GM12864 (cell line): ENCODE measurements at regions not wholly inside any gene's neighbourhood (a gene's known extent, or its start where the extent isn't known, plus 50 kb on each side); places are given as distances from the start of the nearest gene placed in this dataset.

Source experiments
- DNase-seq: peaks from one replicate; pipeline ENCODE4 v3.0.0-alpha.2; 2011; ENCODE audit warnings: low read depth
- H3K4me3 ChIP-seq: 2 replicates; pipeline ENCODE4 v1.5.1; 2011; ENCODE audit warnings: mild to moderate bottlenecking, low read depth, low read length, control low read depth
- CTCF ChIP-seq: IDR thresholded peaks from 2 replicates; pipeline ENCODE4 v1.5.1; 2011; ENCODE audit warnings: low read depth, mild to moderate bottlenecking, moderate library complexity, low read length, control low read depth, inconsistent platforms; ENCODE audit errors: missing control alignments

GRCh38 chr2:149666809-149667320, 79.3 kb upstream of the MMADHC start:
- no peak for TF ChIP-seq CTCF
- no peak overlapping the region for H3K4me3 ChIP-seq
- DNase-seq, result no peak

- H3K4me3 ChIP-seq, result no peak overlapping the region
- no peak for TF ChIP-seq CTCF
- no peak for DNase-seq
Measured at GRCh38 chr2:149664896-149665295, 77.3 kb upstream of the MMADHC start.

- no peak for DNase-seq
- H3K4me3 ChIP-seq, result no peak overlapping the region
- no peak for TF ChIP-seq CTCF
Measured at GRCh38 chr2:149662556-149662955, 75.0 kb upstream of the MMADHC start.

GRCh38 chr2:149661844-149662243, 74.3 kb upstream of the MMADHC start:
- H3K4me3 ChIP-seq, result no peak overlapping the region
- DNase-seq, result no peak
- TF ChIP-seq CTCF, result no peak

GRCh38 chr2:149658553-149658952, 71.0 kb upstream of the MMADHC start:
- H3K4me3 ChIP-seq, result no peak overlapping the region
- DNase-seq, result no peak
- no peak for TF ChIP-seq CTCF

- no peak for DNase-seq
- no peak for TF ChIP-seq CTCF
- H3K4me3 ChIP-seq, result no peak overlapping the region
Measured at GRCh38 chr2:149657401-149658040, 69.9 kb upstream of the MMADHC start.

- no peak for DNase-seq
- H3K4me3 ChIP-seq, result no peak overlapping the region
- TF ChIP-seq CTCF, result no peak
Measured at GRCh38 chr2:149656996-149657395, 69.4 kb upstream of the MMADHC start.
